ENCODE measurements at regions not wholly inside any gene's neighbourhood (a gene's known extent, or its start where the extent isn't known, plus 50 kb on each side); places are given as distances from the start of the nearest gene placed in this dataset.

GRCh38 chr11:131284041-131284440 lies 86.4 kb upstream of the NTM start:
- TF ChIP-seq, protein P1, sequence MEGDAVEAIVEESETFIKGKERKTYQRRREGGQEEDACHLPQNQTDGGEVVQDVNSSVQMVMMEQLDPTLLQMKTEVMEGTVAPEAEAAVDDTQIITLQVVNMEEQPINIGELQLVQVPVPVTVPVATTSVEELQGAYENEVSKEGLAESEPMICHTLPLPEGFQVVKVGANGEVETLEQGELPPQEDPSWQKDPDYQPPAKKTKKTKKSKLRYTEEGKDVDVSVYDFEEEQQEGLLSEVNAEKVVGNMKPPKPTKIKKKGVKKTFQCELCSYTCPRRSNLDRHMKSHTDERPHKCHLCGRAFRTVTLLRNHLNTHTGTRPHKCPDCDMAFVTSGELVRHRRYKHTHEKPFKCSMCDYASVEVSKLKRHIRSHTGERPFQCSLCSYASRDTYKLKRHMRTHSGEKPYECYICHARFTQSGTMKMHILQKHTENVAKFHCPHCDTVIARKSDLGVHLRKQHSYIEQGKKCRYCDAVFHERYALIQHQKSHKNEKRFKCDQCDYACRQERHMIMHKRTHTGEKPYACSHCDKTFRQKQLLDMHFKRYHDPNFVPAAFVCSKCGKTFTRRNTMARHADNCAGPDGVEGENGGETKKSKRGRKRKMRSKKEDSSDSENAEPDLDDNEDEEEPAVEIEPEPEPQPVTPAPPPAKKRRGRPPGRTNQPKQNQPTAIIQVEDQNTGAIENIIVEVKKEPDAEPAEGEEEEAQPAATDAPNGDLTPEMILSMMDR (IDR thresholded peaks at IDR 0.05) = no peak
- no peak for TF ChIP-seq POLR2A (IDR thresholded peaks at IDR 0.05)

All from prostate gland (tissue), 2 donors.